SK-N-MC (cell line): ENCODE measurements at regions not wholly inside any gene's neighbourhood (a gene's known extent, or its start where the extent isn't known, plus 50 kb on each side); places are given as distances from the start of the nearest gene placed in this dataset.

Experiments
- DNase-seq: peaks from one replicate; pipeline ENCODE4 v3.0.0-alpha.2; 2011; ENCODE audit warnings: low read depth, low spot score
- H3K27ac ChIP-seq: fragments of 200-600 bp; sonication (generic); 2 replicates; pipeline ENCODE4 v1.5.1; 2016; ENCODE audit warnings: mixed run types
- H3K36me3 ChIP-seq: fragments of 200-600 bp; sonication (generic); 2 replicates; pipeline ENCODE4 v1.6.1; 2017; ENCODE audit warnings: antibody characterized with exemption, low read length, mixed read lengths; ENCODE audit not compliant: insufficient read depth
- H3K4me3 ChIP-seq: fragments of 200-600 bp; sonication (generic); 2 replicates; pipeline ENCODE4 v1.5.1; 2016
- H3K9ac ChIP-seq: fragments of 200-600 bp; sonication (generic); 2 replicates; pipeline ENCODE4 v1.8.0; 2017; ENCODE audit warnings: mixed run types, mixed read lengths; ENCODE audit not compliant: insufficient read length
- H3K9me3 ChIP-seq: fragments of 200-600 bp; sonication (generic); 2 replicates; pipeline ENCODE4 v1.6.1; 2017; ENCODE audit warnings: low read depth, mild to moderate bottlenecking, antibody characterized with exemption, low read length, moderate library complexity, mixed read lengths
- EZH2 ChIP-seq: fragments of 200-600 bp; sonication (generic); IDR thresholded peaks from one replicate; pipeline ENCODE4 v1.6.1; 2017; ENCODE audit warnings: antibody characterized with exemption
- FOXP2 ChIP-seq: optimal IDR thresholded peaks from 2 replicates; pipeline ENCODE3; 2011; ENCODE audit warnings: mild to moderate bottlenecking, moderate library complexity; ENCODE audit not compliant: insufficient read depth; ENCODE audit errors: extremely low read length, control extremely low read depth
- POLR2AphosphoS5 ChIP-seq: IDR thresholded peaks from 2 replicates; pipeline ENCODE4 v1.6.1; 2012; ENCODE audit warnings: mild to moderate bottlenecking, low read depth, low read length, borderline replicate concordance

- no peak overlapping the region for H3K9ac ChIP-seq
- H3K36me3 ChIP-seq: no peaks in the 10 kb centered on the region
- no peak overlapping the region for H3K4me3 ChIP-seq
- no peak overlapping the region for H3K27ac ChIP-seq
- no peak for DNase-seq
- TF ChIP-seq FOXP2: no peak
- TF ChIP-seq POLR2AphosphoS5: no peak
- no peak for TF ChIP-seq EZH2
- H3K9me3 ChIP-seq: no peaks in the 10 kb centered on the region
Observed at GRCh38 chr17:11105141-11105540, 135.9 kb upstream of the SHISA6 start.

GRCh38 chr17:11097121-11097520 lies 143.9 kb upstream of the SHISA6 start:
- Histone ChIP-seq H3K9ac (no peak overlapping the region), H3K9me3 (no peaks in the 10 kb centered on the region), H3K36me3 (no peaks in the 10 kb centered on the region), H3K4me3 (no peak overlapping the region), H3K27ac (no peak overlapping the region)
- TF ChIP-seq FOXP2 (no peak), POLR2AphosphoS5 (no peak), EZH2 (no peak)
- no peak for DNase-seq

- Histone ChIP-seq H3K36me3 (no peaks in the 10 kb centered on the region), H3K9ac (no peak overlapping the region), H3K27ac (no peak overlapping the region), H3K9me3 (no peaks in the 10 kb centered on the region), H3K4me3 (no peak overlapping the region)
- TF ChIP-seq FOXP2 (no peak), EZH2 (no peak), POLR2AphosphoS5 (no peak)
- no peak for DNase-seq
Observed at GRCh38 chr17:11094331-11094730, 146.7 kb upstream of the SHISA6 start.

GRCh38 chr17:11086646-11087340 lies 154.2 kb upstream of the SHISA6 start:
- no peak for DNase-seq
- Histone ChIP-seq H3K36me3 (no peaks in the 10 kb centered on the region), H3K9ac (no peak overlapping the region), H3K27ac (no peak overlapping the region), H3K9me3 (no peaks in the 10 kb centered on the region), H3K4me3 (no peak overlapping the region)
- TF ChIP-seq FOXP2: no peak
- no peak for TF ChIP-seq EZH2
- no peak for TF ChIP-seq POLR2AphosphoS5

- no peak for TF ChIP-seq EZH2
- no peak for TF ChIP-seq FOXP2
- no peak for TF ChIP-seq POLR2AphosphoS5
Observed at GRCh38 chr17:11082559-11082958, 158.5 kb upstream of the SHISA6 start.

GRCh38 chr17:11081342-11081741 lies 159.7 kb upstream of the SHISA6 start:
- TF ChIP-seq EZH2 (no peak), FOXP2 (no peak), POLR2AphosphoS5 (no peak)
- H3K9me3 ChIP-seq: no peaks in the 10 kb centered on the region
- no peak overlapping the region for H3K27ac ChIP-seq
- H3K36me3 ChIP-seq: no peaks in the 10 kb centered on the region
- H3K4me3 ChIP-seq: no peak overlapping the region
- no peak overlapping the region for H3K9ac ChIP-seq
- DNase-seq: no peak

More at GRCh38 chr17:11082559-11082958, 158.5 kb upstream of the SHISA6 start:
- H3K9ac ChIP-seq: no peak overlapping the region
- H3K9me3 ChIP-seq: no peaks in the 10 kb centered on the region
- no peaks in the 10 kb centered on the region for H3K36me3 ChIP-seq
- H3K4me3 ChIP-seq: no peak overlapping the region
- H3K27ac ChIP-seq: no peak overlapping the region
- DNase-seq: no peak

- Histone ChIP-seq H3K9me3 (no peaks in the 10 kb centered on the region), H3K36me3 (no peaks in the 10 kb centered on the region), H3K27ac (no peak overlapping the region), H3K9ac (no peak overlapping the region), H3K4me3 (no peak overlapping the region)
- DNase-seq: no peak
- no peak for TF ChIP-seq EZH2
- TF ChIP-seq POLR2AphosphoS5: no peak
- TF ChIP-seq FOXP2: no peak
Observed at GRCh38 chr17:11077673-11078072, 163.3 kb upstream of the SHISA6 start.

GRCh38 chr17:11074451-11074850 lies 166.6 kb upstream of the SHISA6 start:
- Histone ChIP-seq H3K27ac (no peak overlapping the region), H3K9ac (no peak overlapping the region), H3K36me3 (no peaks in the 10 kb centered on the region), H3K9me3 (no peaks in the 10 kb centered on the region), H3K4me3 (no peak overlapping the region)
- no peak for DNase-seq
- TF ChIP-seq FOXP2 (no peak), EZH2 (no peak), POLR2AphosphoS5 (no peak)

- TF ChIP-seq FOXP2 (no peak), POLR2AphosphoS5 (no peak), EZH2 (no peak)
- no peak overlapping the region for H3K9ac ChIP-seq
- H3K9me3 ChIP-seq: no peaks in the 10 kb centered on the region
- no peaks in the 10 kb centered on the region for H3K36me3 ChIP-seq
- DNase-seq: no peak
- no peak overlapping the region for H3K27ac ChIP-seq
- no peak overlapping the region for H3K4me3 ChIP-seq
Observed at GRCh38 chr17:11056926-11057325, 184.1 kb upstream of the SHISA6 start.
